Lower leg skin (tissue), 4 donors: ENCODE measurements at regions not wholly inside any gene's neighbourhood (a gene's known extent, or its start where the extent isn't known, plus 50 kb on each side); places are given as distances from the start of the nearest gene placed in this dataset.

Source experiments
- DNase-seq, 2 donors: peaks; one replicate each; pipeline ENCODE4 v3.0.0-alpha.2; 2019; ENCODE audit warnings: low spot score in 2 of 2
- H3K4me3 ChIP-seq: fragments of 200-600 bp; sonication (generic); 2 replicates; pipeline ENCODE4 v1.5.1; 2017; ENCODE audit warnings: mild to moderate bottlenecking, low read depth; ENCODE audit not compliant: poor library complexity, severe bottlenecking
- POLR2A ChIP-seq, 2 donors: fragments of 450-650 bp; IDR thresholded peaks; one replicate each; pipeline ENCODE4 v1.6.1; 2016 to 2017; ENCODE audit warnings: antibody characterized with exemption in 2 of 2, mild to moderate bottlenecking in 1 of 2, moderate library complexity in 1 of 2
- WGBS, 2 donors: methylation state at CpG; one replicate each; pipeline ENCODE4 v1.1.5; 2018; 5-methylcytosine and 5-hydroxymethylcytosine counted together
- intact Hi-C: fragments of 100-400 bp; cut with DNase I; formaldehyde crosslinking; loops from one replicate; pipeline ENCODE4 v1.15.0; 2023; ENCODE audit warnings: low total_unique reads
- TF ChIP-seq, protein P1 (sequence below), 3 donors: fragments of 450-650 bp; IDR thresholded peaks; one replicate each; pipeline ENCODE4 v1.5.1; 2016; ENCODE audit warnings: antibody characterized with exemption in 3 of 3, mild to moderate bottlenecking in 3 of 3, moderate library complexity in 2 of 3

GRCh38 chr22:48306785-48307510 lies 1520.7 kb downstream of the BRD1 start:
- H3K4me3 ChIP-seq: no peak overlapping the region
- no peak for TF ChIP-seq POLR2A (IDR thresholded peaks at IDR 0.05)
- TF ChIP-seq, protein P1, sequence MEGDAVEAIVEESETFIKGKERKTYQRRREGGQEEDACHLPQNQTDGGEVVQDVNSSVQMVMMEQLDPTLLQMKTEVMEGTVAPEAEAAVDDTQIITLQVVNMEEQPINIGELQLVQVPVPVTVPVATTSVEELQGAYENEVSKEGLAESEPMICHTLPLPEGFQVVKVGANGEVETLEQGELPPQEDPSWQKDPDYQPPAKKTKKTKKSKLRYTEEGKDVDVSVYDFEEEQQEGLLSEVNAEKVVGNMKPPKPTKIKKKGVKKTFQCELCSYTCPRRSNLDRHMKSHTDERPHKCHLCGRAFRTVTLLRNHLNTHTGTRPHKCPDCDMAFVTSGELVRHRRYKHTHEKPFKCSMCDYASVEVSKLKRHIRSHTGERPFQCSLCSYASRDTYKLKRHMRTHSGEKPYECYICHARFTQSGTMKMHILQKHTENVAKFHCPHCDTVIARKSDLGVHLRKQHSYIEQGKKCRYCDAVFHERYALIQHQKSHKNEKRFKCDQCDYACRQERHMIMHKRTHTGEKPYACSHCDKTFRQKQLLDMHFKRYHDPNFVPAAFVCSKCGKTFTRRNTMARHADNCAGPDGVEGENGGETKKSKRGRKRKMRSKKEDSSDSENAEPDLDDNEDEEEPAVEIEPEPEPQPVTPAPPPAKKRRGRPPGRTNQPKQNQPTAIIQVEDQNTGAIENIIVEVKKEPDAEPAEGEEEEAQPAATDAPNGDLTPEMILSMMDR (IDR thresholded peaks at IDR 0.05): no peak
- 92 to 94% methylated on average over 10 to 15 of the region's 19 CpGs for WGBS, 2 donors
- intact Hi-C loops: no loop called here
- peak in 1 of 2 donors; percentile 76 for DNase-seq

GRCh38 chr22:48306284-48306683 lies 1521.4 kb downstream of the BRD1 start:
- TF ChIP-seq, protein P1 (IDR thresholded peaks at IDR 0.05): no peak
- no peak for TF ChIP-seq POLR2A (IDR thresholded peaks at IDR 0.05)
- H3K4me3 ChIP-seq: no peak overlapping the region
- intact Hi-C loops: no loop called here
- WGBS, 2 donors: 81 to 94% methylated on average over 8 of the region's 8 CpGs
- DNase-seq: no peak

DNA sequence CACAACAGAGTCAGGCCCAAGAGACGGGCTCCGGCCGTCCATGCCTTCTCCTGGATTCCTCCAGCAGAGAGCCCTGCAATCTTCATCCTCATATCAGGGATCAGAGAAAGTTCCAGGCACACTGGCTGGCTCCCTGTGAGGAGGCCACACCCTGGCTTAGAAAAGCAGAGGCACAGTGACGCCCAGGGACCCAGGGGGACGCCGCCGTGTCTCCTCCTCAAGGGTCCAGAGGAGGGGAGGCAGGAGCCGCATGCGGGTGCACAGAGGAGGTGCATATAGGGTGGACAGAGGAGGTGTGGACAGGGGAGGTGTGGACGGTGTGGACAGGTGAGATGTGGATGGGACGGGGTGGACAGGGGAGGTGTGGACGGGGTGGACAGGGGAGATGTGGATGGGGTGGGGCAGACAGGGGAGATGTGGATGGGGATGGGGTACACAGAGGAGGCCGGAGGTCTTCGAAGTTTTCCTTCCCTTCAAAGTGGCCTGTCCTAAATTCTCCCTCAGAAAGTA lies 1521.9 kb downstream of the BRD1 start:
- no peak overlapping the region for H3K4me3 ChIP-seq
- no peak for DNase-seq
- WGBS, 2 donors: 87 to 88% methylated on average over 14 of the region's 14 CpGs
- TF ChIP-seq, protein P1 (IDR thresholded peaks at IDR 0.05): no peak
- TF ChIP-seq POLR2A (IDR thresholded peaks at IDR 0.05): no peak
- intact Hi-C loops: no loop called here

DNA sequence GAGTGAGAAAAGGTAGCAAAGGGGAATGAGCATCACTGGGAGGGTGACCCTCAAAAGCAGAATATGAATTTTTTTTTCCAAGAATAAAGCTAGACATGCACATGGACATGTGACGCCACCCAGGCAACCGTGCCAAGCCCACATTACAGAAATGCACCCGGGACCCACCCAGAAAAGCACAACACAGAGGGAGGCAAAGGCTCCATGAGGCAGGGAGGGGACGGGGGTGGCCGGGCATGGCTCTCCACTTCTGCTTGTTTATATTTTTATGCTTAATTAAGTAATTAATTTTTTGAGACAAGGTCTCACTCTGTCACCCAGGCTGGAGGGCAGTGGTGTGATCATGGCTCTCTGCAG lies 1524.3 kb downstream of the BRD1 start:
- 65 to 66% methylated on average over 5 of the region's 5 CpGs for WGBS, 2 donors
- intact Hi-C loops: no loop called here
- DNase-seq: peak in 1 of 2 donors; percentile 83
- no peak for TF ChIP-seq POLR2A (IDR thresholded peaks at IDR 0.05)
- TF ChIP-seq, protein P1 (IDR thresholded peaks at IDR 0.05): no peak
- no peak overlapping the region for H3K4me3 ChIP-seq

DNA sequence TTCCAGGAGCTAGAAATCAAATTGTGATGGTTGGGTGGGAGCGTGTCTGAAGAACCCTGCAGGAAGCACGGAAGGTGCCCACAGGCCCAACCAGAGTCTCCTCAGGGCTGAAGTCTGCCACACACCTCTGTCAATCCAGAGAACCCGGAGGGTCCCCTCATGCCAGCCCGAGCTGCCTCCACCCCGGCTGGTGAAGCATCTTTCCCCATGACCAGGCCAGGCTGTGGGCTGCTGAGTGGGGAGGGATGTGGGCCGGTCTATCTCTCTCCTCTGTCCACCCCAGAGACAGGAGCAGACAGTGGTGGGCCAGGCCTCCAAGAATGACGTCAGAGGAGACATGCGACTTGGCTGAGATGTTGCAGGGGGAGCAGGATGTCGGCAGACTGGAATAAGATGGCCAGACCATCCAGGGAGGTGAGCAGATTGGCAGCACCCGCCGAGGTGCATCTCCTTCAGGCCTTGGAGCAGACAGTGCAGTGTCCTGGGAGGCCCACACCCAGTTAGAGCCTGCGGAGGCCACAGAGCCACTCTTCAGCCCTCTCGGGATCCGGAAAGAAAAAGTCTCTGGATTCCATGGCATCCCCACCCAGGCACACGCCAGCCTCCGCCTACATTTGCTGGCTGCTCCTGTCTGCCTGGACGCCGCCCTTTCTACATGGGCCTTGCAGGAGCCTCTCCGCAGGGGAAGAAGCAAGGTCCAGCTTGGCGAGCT lies 1524.9 kb downstream of the BRD1 start:
- DNase-seq: peak in 1 of 2 donors; percentile 75
- TF ChIP-seq POLR2A (IDR thresholded peaks at IDR 0.05): no peak
- TF ChIP-seq, protein P1 (IDR thresholded peaks at IDR 0.05): no peak
- WGBS, 2 donors: 68 to 70% methylated on average over 19 to 20 of the region's 20 CpGs
- intact Hi-C loops: no loop called here
- no peak overlapping the region for H3K4me3 ChIP-seq
